ENCODE measurements at regions not wholly inside any gene's neighbourhood (a gene's known extent, or its start where the extent isn't known, plus 50 kb on each side); places are given as distances from the start of the nearest gene placed in this dataset.

DNA sequence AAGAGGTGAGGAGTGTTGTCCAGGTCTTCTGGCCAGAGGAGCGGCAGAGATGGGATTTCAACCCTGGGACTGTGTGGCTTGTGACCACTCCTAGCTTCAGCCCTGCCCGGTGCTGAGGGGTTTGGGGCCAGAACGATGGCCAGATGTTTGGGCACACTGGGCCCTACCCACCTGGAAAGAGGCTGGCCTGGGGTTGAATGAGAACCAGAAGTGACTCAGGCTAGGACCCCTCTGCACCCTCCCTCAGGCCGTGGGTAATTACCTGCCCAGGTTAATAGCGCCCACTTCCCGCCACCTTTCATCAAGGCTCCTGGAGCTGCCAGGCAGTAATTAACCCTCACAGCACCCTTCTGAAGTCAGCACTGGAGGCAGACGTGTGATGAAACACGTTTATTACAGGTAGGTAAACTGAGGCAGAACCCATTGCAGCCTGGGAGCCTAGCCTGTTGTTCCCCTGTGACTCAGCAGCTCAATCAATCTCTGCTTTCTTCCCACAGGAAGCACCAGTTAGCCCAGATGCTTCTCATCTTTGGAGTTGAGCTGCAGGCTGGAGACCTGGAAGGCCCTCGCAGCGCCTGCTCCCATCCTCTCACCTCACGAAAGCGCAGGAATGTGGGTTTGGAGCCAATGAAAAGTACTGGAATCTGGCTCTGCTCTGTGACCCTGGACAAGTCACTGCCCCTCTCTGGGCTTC lies 120.8 kb downstream of the CEBPB start:
- no peak for DNase-seq
- Mint-ChIP-seq H3K4me1 (ENCODE audit: low read depth, unreplicated experiment) (peaks cover 46% of the 10 kb centered on the region), H3K4me3 (ENCODE audit: low read depth, unreplicated experiment) (no peak overlapping the region), H3K27ac (ENCODE audit: unreplicated experiment) (no peak overlapping the region), H3K36me3 (ENCODE audit: insufficient read depth, unreplicated experiment) (no peaks in the 10 kb centered on the region), H3K27me3 (ENCODE audit: unreplicated experiment) (peaks cover 17% of the 10 kb centered on the region), H3K9me3 (ENCODE audit: low read depth, unreplicated experiment) (no peaks in the 10 kb centered on the region)
- intact Hi-C loops (cut with micrococcal nuclease; ENCODE audit: unreplicated experiment) = no loop called here
- no TSS peak for BruUV-seq (replicated peaks)
- CTCF ChIA-PET = no interaction called here
- no peak for TF ChIP-seq CTCF (IDR thresholded peaks at IDR 0.05; ENCODE audit: unreplicated experiment)

DNA sequence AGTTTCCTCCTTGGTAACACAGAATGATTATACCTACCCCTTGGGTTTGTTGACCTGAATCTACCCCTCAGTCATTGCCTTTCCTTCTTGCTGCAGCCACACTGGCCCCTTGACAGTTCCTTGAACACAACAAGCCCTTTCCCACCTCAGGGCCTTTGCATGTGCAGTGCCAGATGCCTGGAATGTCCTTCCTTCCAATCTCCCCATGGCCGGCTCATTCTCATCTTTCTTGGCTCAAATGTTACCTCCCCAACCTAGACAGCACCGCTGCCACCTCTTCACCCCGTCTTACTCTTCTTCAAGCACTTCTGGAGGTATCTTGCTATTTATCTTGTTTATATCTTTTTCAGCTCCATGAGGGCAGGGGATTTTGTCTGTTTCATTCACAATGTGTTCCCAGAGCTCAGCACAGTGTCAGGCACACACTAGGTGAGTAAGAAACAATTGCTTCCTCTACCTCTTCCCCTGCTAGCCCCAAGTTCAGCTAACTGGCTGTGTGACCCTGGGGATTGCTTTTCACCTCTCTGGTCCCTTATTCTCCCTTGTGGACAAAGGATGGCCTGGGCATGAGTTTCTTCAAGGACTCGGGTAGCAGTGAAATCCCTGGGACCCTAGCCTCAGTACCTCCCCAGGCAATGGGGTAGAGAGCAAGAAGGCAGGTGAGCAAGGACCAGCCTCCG lies 121.5 kb downstream of the CEBPB start:
- Mint-ChIP-seq H3K4me1 (ENCODE audit: low read depth, unreplicated experiment) (peaks cover 39% of the 10 kb centered on the region), H3K27ac (ENCODE audit: unreplicated experiment) (no peak overlapping the region), H3K27me3 (ENCODE audit: unreplicated experiment) (peaks cover 17% of the 10 kb centered on the region), H3K4me3 (ENCODE audit: low read depth, unreplicated experiment) (no peak overlapping the region), H3K36me3 (ENCODE audit: insufficient read depth, unreplicated experiment) (no peaks in the 10 kb centered on the region), H3K9me3 (ENCODE audit: low read depth, unreplicated experiment) (no peaks in the 10 kb centered on the region)
- no peak for TF ChIP-seq CTCF (IDR thresholded peaks at IDR 0.05; ENCODE audit: unreplicated experiment)
- no peak for DNase-seq
- CTCF ChIA-PET = no interaction called here
- BruUV-seq (replicated peaks) = no TSS peak
- intact Hi-C loops (cut with micrococcal nuclease; ENCODE audit: unreplicated experiment) = no loop called here

DNA sequence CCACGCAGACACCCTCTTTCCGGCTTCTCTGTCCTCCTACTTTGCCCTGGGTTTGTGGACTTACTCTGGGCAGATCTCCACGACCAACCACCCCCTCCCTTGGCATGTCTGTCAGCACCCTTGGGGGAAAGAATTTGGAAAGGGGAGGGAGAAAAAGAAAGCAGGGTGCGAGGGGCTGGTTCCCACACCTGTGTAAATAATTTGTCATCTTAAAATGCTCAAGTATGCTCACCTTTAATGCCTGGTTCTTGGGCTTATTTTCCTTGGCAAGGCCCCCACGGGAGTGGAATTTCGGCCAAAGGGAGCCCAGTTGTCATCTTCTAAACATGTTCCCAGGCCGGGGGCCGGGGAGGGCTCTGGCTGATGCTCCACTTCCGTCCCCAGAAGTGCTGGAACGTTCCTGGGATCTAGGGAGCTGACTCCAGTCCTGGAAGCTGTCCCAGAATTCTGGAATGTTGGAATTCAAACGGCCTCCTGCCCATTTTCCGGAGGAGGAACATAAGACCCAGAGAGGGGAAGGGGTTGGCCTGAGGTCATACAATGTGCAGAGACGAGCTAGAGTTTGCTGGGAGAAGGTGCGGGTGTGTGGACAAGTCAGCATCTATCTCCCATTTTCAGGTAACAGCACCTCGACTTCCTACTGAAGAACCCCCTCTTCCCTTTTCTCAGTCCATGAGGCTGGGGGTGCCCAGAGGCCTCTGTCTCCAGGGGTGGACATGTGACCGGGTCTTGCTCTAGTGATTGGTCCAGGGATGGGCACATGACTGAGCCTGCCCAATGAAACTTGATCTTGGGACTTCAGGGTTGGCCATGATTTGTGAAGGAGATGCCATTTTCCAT lies 122.3 kb downstream of the CEBPB start:
- BruUV-seq (replicated peaks) = no TSS peak
- CTCF ChIA-PET = interaction anchor here (0.7 kb wide), 1 partner anchor 43 kb away, joined by 3 read pairs; no protein-coding TSS in a partner anchor
- peak overlapping the region; percentile 11 for H3K27ac Mint-ChIP-seq (ENCODE audit: unreplicated experiment)
- no peaks in the 10 kb centered on the region for H3K9me3 Mint-ChIP-seq (ENCODE audit: low read depth, unreplicated experiment)
- peaks cover 39% of the 10 kb centered on the region for H3K4me1 Mint-ChIP-seq (ENCODE audit: low read depth, unreplicated experiment)
- no peak for DNase-seq
- TF ChIP-seq CTCF (IDR thresholded peaks at IDR 0.05; ENCODE audit: unreplicated experiment) = no peak
- peaks cover 17% of the 10 kb centered on the region for H3K27me3 Mint-ChIP-seq (ENCODE audit: unreplicated experiment)
- H3K36me3 Mint-ChIP-seq (ENCODE audit: insufficient read depth, unreplicated experiment) = no peaks in the 10 kb centered on the region
- intact Hi-C loops (cut with micrococcal nuclease; ENCODE audit: unreplicated experiment) = no loop called here
- H3K4me3 Mint-ChIP-seq (ENCODE audit: low read depth, unreplicated experiment) = no peak overlapping the region

DNA sequence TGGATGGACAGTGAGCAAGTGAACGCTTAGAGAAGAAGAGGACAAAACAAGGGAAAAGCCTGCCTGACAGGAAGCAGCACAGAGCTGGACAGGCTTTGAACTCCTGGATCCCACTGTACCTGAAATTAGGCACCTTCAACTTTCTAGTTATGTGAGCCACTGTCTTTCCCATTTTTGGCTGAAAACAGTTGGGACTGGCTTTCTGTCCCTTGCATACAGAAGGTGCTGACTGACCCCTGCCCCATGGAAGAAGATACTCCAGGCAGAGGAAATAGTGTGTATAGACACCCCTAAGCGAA lies 122.8 kb downstream of the CEBPB start:
- H3K36me3 Mint-ChIP-seq (ENCODE audit: insufficient read depth, unreplicated experiment) = no peaks in the 10 kb centered on the region
- H3K27ac Mint-ChIP-seq (ENCODE audit: unreplicated experiment) = peak overlapping the region; percentile 11
- H3K27me3 Mint-ChIP-seq (ENCODE audit: unreplicated experiment) = peaks cover 17% of the 10 kb centered on the region
- BruUV-seq (replicated peaks) = no TSS peak
- intact Hi-C loops (cut with micrococcal nuclease; ENCODE audit: unreplicated experiment) = no loop called here
- TF ChIP-seq CTCF (IDR thresholded peaks at IDR 0.05; ENCODE audit: unreplicated experiment) = no peak
- no peaks in the 10 kb centered on the region for H3K9me3 Mint-ChIP-seq (ENCODE audit: low read depth, unreplicated experiment)
- H3K4me3 Mint-ChIP-seq (ENCODE audit: low read depth, unreplicated experiment) = no peak overlapping the region
- CTCF ChIA-PET = interaction anchor here (0.7 kb wide), 1 partner anchor 43 kb away, joined by 3 read pairs; no protein-coding TSS in a partner anchor
- peaks cover 33% of the 10 kb centered on the region for H3K4me1 Mint-ChIP-seq (ENCODE audit: low read depth, unreplicated experiment)
- DNase-seq = no peak
